Activated CD4-positive, alpha-beta memory T cell treated with anti-CD3 and anti-CD28 coated beads for 36 hours (primary cell): ENCODE measurements at regions not wholly inside any gene's neighbourhood (a gene's known extent, or its start where the extent isn't known, plus 50 kb on each side); places are given as distances from the start of the nearest gene placed in this dataset.

Source experiments
- CTCF ChIA-PET: fragments of 350-600 bp; sonication (Branson Sonifier 250); formaldehyde crosslinking; loops from one replicate; lab custom pipeline; 2021; ENCODE audit warnings: antibody characterized with exemption, inconsistent platforms; lab: Charles Lee
- POLR2A ChIA-PET: fragments of 350-600 bp; sonication (Branson Sonifier 250); formaldehyde crosslinking; loops from one replicate; lab custom pipeline; 2021; ENCODE audit warnings: antibody characterized with exemption; lab: Charles Lee
- DNase-seq: peaks from one replicate; pipeline ENCODE4 v3.0.0-alpha.2; 2020
- H3K27ac Mint-ChIP-seq: one replicate; pipeline ENCODE4 v1.8.0; 2021; ENCODE audit warnings: mixed read lengths
- H3K27me3 Mint-ChIP-seq: one replicate; pipeline ENCODE4 v1.8.0; 2021; ENCODE audit warnings: mixed read lengths
- H3K36me3 Mint-ChIP-seq: one replicate; pipeline ENCODE4 v1.8.0; 2021; ENCODE audit warnings: mixed read lengths
- H3K4me1 Mint-ChIP-seq: one replicate; pipeline ENCODE4 v1.8.0; 2021; ENCODE audit warnings: low read depth, mixed read lengths
- H3K4me3 Mint-ChIP-seq: one replicate; pipeline ENCODE4 v1.8.0; 2021; ENCODE audit warnings: mild to moderate bottlenecking, mixed read lengths
- H3K9me3 Mint-ChIP-seq: one replicate; pipeline ENCODE4 v1.8.0; 2021; ENCODE audit warnings: mixed read lengths
- intact Hi-C: fragments of 100-400 bp; cut with micrococcal nuclease; formaldehyde crosslinking; loops from one replicate; pipeline ENCODE4 v1.15.1; 2023

DNA sequence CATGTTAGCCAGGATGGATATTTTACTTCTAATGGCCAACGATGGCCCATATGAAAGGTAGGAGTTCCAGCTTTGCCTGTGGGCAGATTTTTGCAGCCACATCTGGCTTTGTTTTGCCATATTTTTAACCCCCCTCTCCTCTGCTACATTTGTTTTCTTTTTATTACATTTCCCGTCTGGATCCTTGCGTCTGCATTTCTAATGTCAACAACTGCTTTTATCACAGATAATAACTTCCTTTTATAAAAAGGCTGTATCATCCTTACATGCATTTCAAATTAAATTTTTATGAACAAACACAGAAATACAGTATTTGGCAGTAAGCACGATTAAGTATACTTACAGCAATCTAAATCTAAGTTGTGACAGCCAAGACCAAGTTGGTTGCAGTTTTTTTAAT is 156.0 kb downstream of the BAMBI start:
- DNase-seq, result no peak
- Mint-ChIP-seq H3K4me3 (no peak overlapping the region), H3K27ac (no peak overlapping the region), H3K4me1 (no peaks in the 10 kb centered on the region), H3K27me3 (peaks cover 7% of the 10 kb centered on the region), H3K9me3 (no peaks in the 10 kb centered on the region), H3K36me3 (no peaks in the 10 kb centered on the region)
- intact Hi-C loops, result no loop called here
- ChIA-PET CTCF (no interaction called here), POLR2A (no interaction called here)

DNA sequence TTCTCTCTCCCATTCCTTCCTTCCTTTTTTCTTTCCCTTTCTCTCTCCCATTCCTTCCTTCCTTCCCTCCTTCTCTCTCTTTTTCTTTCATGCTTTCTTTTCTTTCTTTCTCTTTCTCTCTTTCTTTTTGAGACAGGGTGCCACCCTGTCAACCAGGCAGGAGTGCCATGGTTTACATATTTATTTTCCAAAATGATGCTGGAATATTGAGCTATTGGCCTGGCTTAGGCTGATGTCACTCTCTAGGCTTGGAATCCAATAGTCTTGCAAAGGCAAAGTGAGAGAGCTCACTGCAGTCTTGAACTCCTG is 159.1 kb downstream of the BAMBI start:
- CTCF ChIA-PET, result no interaction called here
- intact Hi-C loops, result no loop called here
- POLR2A ChIA-PET, result no interaction called here
- no peak for DNase-seq
- H3K27ac Mint-ChIP-seq, result no peak overlapping the region
- H3K4me3 Mint-ChIP-seq, result no peak overlapping the region
- H3K36me3 Mint-ChIP-seq, result no peaks in the 10 kb centered on the region
- peaks cover 7% of the 10 kb centered on the region for H3K27me3 Mint-ChIP-seq
- H3K4me1 Mint-ChIP-seq, result no peaks in the 10 kb centered on the region
- H3K9me3 Mint-ChIP-seq, result no peaks in the 10 kb centered on the region

DNA sequence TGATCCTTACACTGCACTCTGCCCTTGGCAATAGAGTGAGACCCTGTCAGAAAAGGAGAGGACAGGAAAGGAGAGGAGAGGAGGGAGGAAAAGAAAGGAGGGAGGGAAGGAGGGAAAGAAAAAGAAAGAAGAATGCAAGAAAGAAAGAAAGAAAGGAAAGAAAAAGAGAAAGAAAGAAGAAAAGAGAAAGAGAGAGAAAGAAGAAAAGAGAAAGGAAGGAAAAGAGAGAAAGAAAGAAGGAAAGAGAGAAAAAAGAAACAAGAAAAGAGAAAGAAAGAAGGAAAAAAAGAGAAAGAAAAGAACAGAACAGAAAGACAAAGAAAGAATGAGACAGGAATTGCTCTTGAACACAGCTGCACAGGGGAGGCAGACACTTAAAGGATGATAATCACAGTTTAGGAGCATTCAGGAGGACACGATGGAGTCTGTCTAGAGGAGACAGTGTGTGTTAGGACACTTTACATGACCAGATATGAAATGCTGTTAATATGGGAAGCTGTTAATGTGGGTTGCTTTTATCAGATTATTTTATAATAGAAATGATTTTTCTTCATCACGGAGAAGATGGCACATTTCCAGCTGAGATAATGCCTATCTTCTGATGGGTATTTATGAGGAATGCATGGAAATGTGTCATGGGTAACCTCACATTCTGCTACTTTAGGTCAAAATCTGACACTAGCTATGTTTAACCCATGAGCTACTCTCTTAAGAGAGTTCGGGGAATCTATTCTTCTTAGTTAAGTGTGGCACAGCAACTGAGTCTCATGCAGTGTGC is 160.5 kb downstream of the BAMBI start:
- intact Hi-C loops, result no loop called here
- ChIA-PET CTCF (no interaction called here), POLR2A (no interaction called here)
- H3K9me3 Mint-ChIP-seq, result no peaks in the 10 kb centered on the region
- no peak for DNase-seq
- H3K4me1 Mint-ChIP-seq, result no peaks in the 10 kb centered on the region
- H3K27me3 Mint-ChIP-seq, result peaks cover 7% of the 10 kb centered on the region
- H3K4me3 Mint-ChIP-seq, result no peak overlapping the region
- no peak overlapping the region for H3K27ac Mint-ChIP-seq
- H3K36me3 Mint-ChIP-seq, result no peaks in the 10 kb centered on the region

DNA sequence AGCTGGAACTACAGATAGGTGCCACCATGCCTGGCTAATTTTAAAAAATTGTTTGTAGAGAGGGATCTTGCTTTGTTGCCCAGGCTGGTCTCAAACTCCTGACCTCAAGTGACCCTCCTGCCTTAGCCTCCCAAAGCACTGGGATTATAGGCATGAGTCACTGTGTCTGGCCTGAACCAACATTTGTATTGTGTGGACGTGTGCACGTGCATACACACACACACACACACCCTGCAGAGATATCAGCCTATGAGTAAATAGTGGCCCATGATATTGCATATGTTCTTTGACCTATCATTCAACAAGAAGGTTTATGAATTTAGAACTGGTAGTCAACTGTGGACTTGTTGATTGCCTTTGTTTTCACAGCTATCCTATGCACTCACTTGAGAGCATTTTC is 161.6 kb downstream of the BAMBI start:
- Mint-ChIP-seq H3K9me3 (no peaks in the 10 kb centered on the region), H3K27ac (no peak overlapping the region)

DNA sequence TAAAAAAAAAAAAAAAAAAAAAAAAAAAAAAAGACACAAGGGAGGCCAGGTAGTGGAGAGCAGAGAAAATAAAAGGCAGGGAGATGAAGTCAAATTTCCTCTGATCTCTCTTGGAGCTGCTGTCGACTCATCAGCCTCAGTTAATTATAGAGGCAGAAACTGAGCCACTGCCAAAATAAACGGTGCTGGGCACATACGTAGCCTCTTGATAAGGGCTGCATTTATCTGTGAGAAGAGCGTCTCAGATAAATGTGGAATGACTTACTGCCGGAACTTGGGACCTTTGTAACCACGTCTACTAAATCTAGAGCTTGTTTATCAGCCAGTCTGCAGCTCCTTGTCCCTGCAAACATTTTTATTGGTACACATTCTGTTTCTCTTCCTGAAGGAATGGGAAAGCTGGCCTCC is 162.3 kb downstream of the BAMBI start:
- H3K4me1 Mint-ChIP-seq, result no peaks in the 10 kb centered on the region
- POLR2A ChIA-PET, result interaction anchor here (0.6 kb wide), 1 partner anchor 52 kb away, joined by 3 read pairs; no protein-coding TSS in a partner anchor
- H3K36me3 Mint-ChIP-seq, result no peaks in the 10 kb centered on the region
- DNase-seq, result no peak
- intact Hi-C loops, result no loop called here
- H3K4me3 Mint-ChIP-seq, result no peak overlapping the region
- H3K27me3 Mint-ChIP-seq, result peaks cover 7% of the 10 kb centered on the region
- H3K9me3 Mint-ChIP-seq, result no peaks in the 10 kb centered on the region
- CTCF ChIA-PET, result no interaction called here
- H3K27ac Mint-ChIP-seq, result no peak overlapping the region

More for the DNA sequence above, 161.6 kb downstream of the BAMBI start:
- Mint-ChIP-seq H3K27me3 (peaks cover 7% of the 10 kb centered on the region), H3K4me3 (no peak overlapping the region), H3K4me1 (no peaks in the 10 kb centered on the region), H3K36me3 (no peaks in the 10 kb centered on the region)
- intact Hi-C loops, result no loop called here
- ChIA-PET POLR2A (interaction anchor here (0.6 kb wide), 1 partner anchor 51 kb away, joined by 3 read pairs; no protein-coding TSS in a partner anchor), CTCF (no interaction called here)
- DNase-seq, result no peak

DNA sequence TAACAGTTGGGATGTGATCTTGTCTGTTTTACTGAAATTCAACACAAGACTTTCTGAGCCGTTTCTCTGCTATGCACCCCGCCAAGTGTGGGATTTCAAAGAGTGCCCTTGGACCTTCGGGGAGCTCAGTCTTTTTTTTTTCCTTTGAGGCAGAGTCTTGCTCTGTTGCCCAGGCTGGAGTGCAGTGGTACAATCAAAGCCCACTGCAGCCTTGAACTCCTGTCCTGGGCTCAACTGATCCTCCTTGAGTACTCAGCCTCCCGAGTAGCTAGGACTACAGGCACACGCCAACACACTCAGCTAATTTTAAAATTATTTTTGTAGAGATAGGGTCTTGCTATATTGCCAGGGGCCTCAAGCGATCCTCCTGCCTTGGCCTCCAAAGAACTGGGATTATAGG is 162.9 kb downstream of the BAMBI start:
- CTCF ChIA-PET, result interaction anchor here (0.6 to 1.1 kb wide), 2 partner anchors 12 to 176 kb away, joined by 3 read pairs; no protein-coding TSS in a partner anchor
- H3K9me3 Mint-ChIP-seq, result no peaks in the 10 kb centered on the region
- no peak for DNase-seq

DNA sequence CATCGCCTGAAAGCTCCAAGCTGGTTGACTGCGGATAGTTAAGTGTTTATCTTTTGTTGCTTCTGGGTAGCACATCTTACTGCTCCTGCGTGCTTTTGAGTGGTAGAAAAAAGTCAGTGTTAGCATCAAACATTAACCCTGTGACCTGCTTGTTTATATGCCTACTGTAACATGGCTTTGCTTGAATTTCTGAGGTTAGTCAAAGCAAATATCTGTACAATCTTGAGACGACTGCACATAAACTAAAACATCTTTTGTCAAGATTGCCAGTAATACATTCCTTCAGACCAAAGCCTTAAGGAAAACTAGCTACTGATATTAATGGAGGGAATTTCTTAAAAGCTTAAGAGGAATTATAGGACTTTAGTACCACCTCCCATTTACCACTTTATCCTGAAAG is 163.7 kb downstream of the BAMBI start:
- no peak overlapping the region for H3K27ac Mint-ChIP-seq
- H3K9me3 Mint-ChIP-seq, result no peaks in the 10 kb centered on the region
- ChIA-PET CTCF (interaction anchor here (0.6 to 1.1 kb wide), 2 partner anchors 11 to 177 kb away, joined by 3 read pairs; no protein-coding TSS in a partner anchor), POLR2A (no interaction called here)
- no peaks in the 10 kb centered on the region for H3K4me1 Mint-ChIP-seq
- intact Hi-C loops, result no loop called here
- H3K36me3 Mint-ChIP-seq, result no peaks in the 10 kb centered on the region
- no peak for DNase-seq
- no peak overlapping the region for H3K4me3 Mint-ChIP-seq
- H3K27me3 Mint-ChIP-seq, result peaks cover 4% of the 10 kb centered on the region

More for the DNA sequence above, 162.9 kb downstream of the BAMBI start:
- Mint-ChIP-seq H3K4me1 (no peaks in the 10 kb centered on the region), H3K4me3 (no peak overlapping the region), H3K36me3 (no peaks in the 10 kb centered on the region), H3K27me3 (peaks cover 4% of the 10 kb centered on the region), H3K27ac (no peak overlapping the region)
- intact Hi-C loops, result no loop called here
- POLR2A ChIA-PET, result no interaction called here

GRCh38 chr10:28841625-28842024 is 164.3 kb downstream of the BAMBI start:
- Mint-ChIP-seq H3K4me3 (no peak overlapping the region), H3K36me3 (no peaks in the 10 kb centered on the region), H3K27ac (no peak overlapping the region), H3K27me3 (peaks cover 4% of the 10 kb centered on the region), H3K9me3 (no peaks in the 10 kb centered on the region), H3K4me1 (no peaks in the 10 kb centered on the region)
- DNase-seq, result no peak
- ChIA-PET CTCF (no interaction called here), POLR2A (no interaction called here)
- intact Hi-C loops, result no loop called here

DNA sequence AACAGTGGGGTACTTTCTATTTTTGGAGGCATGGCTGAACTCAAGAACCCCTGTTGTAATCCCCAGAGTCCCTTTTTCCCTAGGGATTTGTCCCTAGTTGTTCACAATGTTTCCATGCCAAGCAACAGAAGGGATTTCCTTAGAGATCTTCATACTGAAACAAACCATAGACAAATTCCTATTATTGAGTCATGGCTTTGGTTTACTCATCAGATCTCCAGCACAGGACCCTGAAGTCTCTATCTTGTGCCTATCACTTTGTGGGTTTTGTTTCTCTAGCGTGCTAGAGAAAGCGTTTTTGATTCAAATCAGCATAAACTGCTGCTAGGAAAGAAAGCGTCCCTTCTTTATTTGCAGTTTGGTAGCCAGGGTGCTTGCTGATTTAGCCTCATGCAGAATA is 165.0 kb downstream of the BAMBI start:
- intact Hi-C loops, result no loop called here
- ChIA-PET CTCF (no interaction called here), POLR2A (no interaction called here)
- peaks cover 1% of the 10 kb centered on the region for H3K27me3 Mint-ChIP-seq
- H3K36me3 Mint-ChIP-seq, result no peaks in the 10 kb centered on the region
- no peaks in the 10 kb centered on the region for H3K4me1 Mint-ChIP-seq
- no peak overlapping the region for H3K4me3 Mint-ChIP-seq
- H3K27ac Mint-ChIP-seq, result no peak overlapping the region
- no peak for DNase-seq
- H3K9me3 Mint-ChIP-seq, result no peaks in the 10 kb centered on the region

DNA sequence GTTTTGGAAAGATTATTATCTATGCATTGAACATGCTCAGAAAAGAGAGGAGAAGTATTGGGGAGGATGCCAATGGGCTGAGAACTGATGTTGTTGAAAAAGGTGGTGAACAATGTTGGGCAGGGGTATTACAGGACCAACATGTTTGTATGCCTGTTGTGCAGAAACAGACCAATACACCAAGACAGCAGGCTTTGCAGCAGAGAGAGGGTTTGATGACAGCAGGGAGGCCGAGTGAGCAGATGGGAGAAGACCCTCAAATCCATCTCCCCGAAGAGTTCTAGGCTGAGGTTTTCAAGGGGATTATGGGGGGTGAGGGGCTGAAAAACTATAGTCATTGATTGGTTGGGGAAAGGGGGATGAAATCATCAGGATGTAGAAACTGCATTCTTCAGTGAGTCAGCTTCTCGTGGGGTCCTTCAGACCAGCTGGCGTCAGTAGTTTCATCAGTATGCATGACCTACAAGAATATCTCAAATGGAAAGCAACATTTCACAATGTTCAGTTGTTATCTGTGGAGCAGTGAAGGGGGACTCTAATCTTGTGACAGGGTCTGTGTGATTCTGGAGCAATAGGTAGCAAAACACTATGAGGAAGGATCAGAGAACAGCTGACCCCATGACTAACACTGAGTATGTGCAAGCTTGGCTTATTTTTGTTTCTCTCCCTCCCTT is 167.8 kb downstream of the BAMBI start:
- DNase-seq, result no peak
- H3K27ac Mint-ChIP-seq, result no peak overlapping the region
- H3K36me3 Mint-ChIP-seq, result no peaks in the 10 kb centered on the region
- H3K4me3 Mint-ChIP-seq, result no peak overlapping the region
- H3K9me3 Mint-ChIP-seq, result no peaks in the 10 kb centered on the region
- no peaks in the 10 kb centered on the region for H3K27me3 Mint-ChIP-seq
- H3K4me1 Mint-ChIP-seq, result no peaks in the 10 kb centered on the region
- ChIA-PET CTCF (no interaction called here), POLR2A (no interaction called here)
- intact Hi-C loops, result no loop called here

- DNase-seq, result no peak
- Mint-ChIP-seq H3K9me3 (no peaks in the 10 kb centered on the region), H3K4me3 (no peak overlapping the region), H3K27me3 (peaks cover 4% of the 10 kb centered on the region), H3K4me1 (no peaks in the 10 kb centered on the region), H3K27ac (no peak overlapping the region), H3K36me3 (no peaks in the 10 kb centered on the region)
- intact Hi-C loops, result no loop called here
- ChIA-PET POLR2A (no interaction called here), CTCF (no interaction called here)
Measured at GRCh38 chr10:28849309-28849708, 172.0 kb downstream of the BAMBI start.

- ChIA-PET CTCF (no interaction called here), POLR2A (no interaction called here)
- H3K36me3 Mint-ChIP-seq, result no peaks in the 10 kb centered on the region
- no peak overlapping the region for H3K4me3 Mint-ChIP-seq
- DNase-seq, result no peak
- H3K4me1 Mint-ChIP-seq, result no peaks in the 10 kb centered on the region
- H3K9me3 Mint-ChIP-seq, result no peaks in the 10 kb centered on the region
- intact Hi-C loops, result no loop called here
- no peak overlapping the region for H3K27ac Mint-ChIP-seq
- peaks cover 4% of the 10 kb centered on the region for H3K27me3 Mint-ChIP-seq
Measured at GRCh38 chr10:28849821-28850220, 172.5 kb downstream of the BAMBI start.

DNA sequence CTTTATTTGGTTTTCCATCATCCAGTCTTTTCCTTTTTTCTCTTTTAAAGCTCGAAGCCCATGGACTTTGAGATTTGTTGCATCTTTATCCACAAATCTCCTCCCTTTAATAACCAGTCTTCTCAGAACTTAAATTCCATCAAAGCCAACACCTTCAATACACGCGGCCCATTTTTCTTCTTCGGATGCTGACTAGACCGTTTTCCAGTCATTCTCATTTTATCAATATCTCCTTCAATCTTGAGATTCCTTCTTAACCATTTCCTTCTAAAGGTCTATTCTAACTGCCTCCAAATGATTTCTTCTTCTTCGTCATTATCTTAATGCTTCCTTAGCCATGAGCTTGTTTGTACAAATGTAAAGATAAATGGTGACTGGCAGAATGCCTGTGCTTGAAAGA is 173.5 kb downstream of the BAMBI start:
- H3K36me3 Mint-ChIP-seq, result no peaks in the 10 kb centered on the region
- ChIA-PET POLR2A (no interaction called here), CTCF (no interaction called here)
- no peaks in the 10 kb centered on the region for H3K9me3 Mint-ChIP-seq
- H3K27me3 Mint-ChIP-seq, result peaks cover 4% of the 10 kb centered on the region
- H3K4me3 Mint-ChIP-seq, result no peak overlapping the region
- intact Hi-C loops, result no loop called here
- no peak overlapping the region for H3K27ac Mint-ChIP-seq
- H3K4me1 Mint-ChIP-seq, result no peaks in the 10 kb centered on the region
- no peak for DNase-seq
